DND-41 (cell line): ENCODE measurements at regions not wholly inside any gene's neighbourhood (a gene's known extent, or its start where the extent isn't known, plus 50 kb on each side); places are given as distances from the start of the nearest gene placed in this dataset.

Source experiments
- CTCF ChIP-seq: IDR thresholded peaks from 2 replicates; pipeline ENCODE4 v1.5.1; 2012; ENCODE audit warnings: borderline replicate concordance, low read length, moderate library complexity, mild to moderate bottlenecking; ENCODE audit not compliant: poor library complexity, severe bottlenecking; ENCODE audit errors: extremely low read depth
- EZH2 ChIP-seq: IDR thresholded peaks from 3 replicates; pipeline ENCODE4 v1.6.1; 2012; ENCODE audit warnings: borderline replicate concordance, low read depth, mild to moderate bottlenecking, moderate library complexity, low read length, inconsistent platforms; ENCODE audit not compliant: severe bottlenecking

GRCh38 chr10:63812501-63812900 lies 291.3 kb downstream of the REEP3 start:
- TF ChIP-seq CTCF: no peak
- TF ChIP-seq EZH2: no peak
